Loucy (cell line): ENCODE measurements at regions not wholly inside any gene's neighbourhood (a gene's known extent, or its start where the extent isn't known, plus 50 kb on each side); places are given as distances from the start of the nearest gene placed in this dataset.

Experiments used
- H2AFZ ChIP-seq: fragments of 200-600 bp; sonication (generic); 2 replicates; pipeline ENCODE4 v1.6.0; 2016; ENCODE audit warnings: antibody characterized with exemption, mild to moderate bottlenecking, low read length, moderate library complexity
- H3F3A ChIP-seq: fragments of 200-600 bp; 2 replicates; pipeline ENCODE4 v1.6.0; 2016; ENCODE audit warnings: antibody characterized with exemption, low read depth, mild to moderate bottlenecking
- H3K27me3 ChIP-seq: fragments of 200-600 bp; sonication (generic); 2 replicates; pipeline ENCODE4 v1.6.1; 2014; ENCODE audit warnings: low read length, mild to moderate bottlenecking; ENCODE audit not compliant: insufficient read depth, poor library complexity, severe bottlenecking
- H3K36me3 ChIP-seq: fragments of 200-600 bp; sonication (generic); 2 replicates; pipeline ENCODE4 v1.6.1; 2016; ENCODE audit warnings: low read length; ENCODE audit not compliant: insufficient read depth
- H3K4me1 ChIP-seq: fragments of 200-600 bp; sonication (generic); 2 replicates; pipeline ENCODE4 v1.5.1; 2014; ENCODE audit warnings: low read length, mild to moderate bottlenecking; ENCODE audit not compliant: insufficient read depth, poor library complexity, severe bottlenecking
- H3K4me2 ChIP-seq: fragments of 200-600 bp; sonication (generic); 2 replicates; pipeline ENCODE4 v1.6.0; 2014; ENCODE audit warnings: antibody characterized with exemption, low read length, low read depth, mild to moderate bottlenecking; ENCODE audit not compliant: poor library complexity, severe bottlenecking
- H3K4me3 ChIP-seq: fragments of 200-600 bp; sonication (generic); 2 replicates; pipeline ENCODE4 v1.5.1; 2014; ENCODE audit warnings: low read length, mild to moderate bottlenecking, mixed read lengths; ENCODE audit not compliant: poor library complexity, severe bottlenecking
- H3K79me2 ChIP-seq: fragments of 200-600 bp; sonication (generic); 2 replicates; pipeline ENCODE4 v1.6.1; 2014; ENCODE audit warnings: low read length; ENCODE audit not compliant: insufficient read depth
- H3K9ac ChIP-seq: fragments of 200-600 bp; sonication (generic); 2 replicates; pipeline ENCODE4 v1.6.0; 2014; ENCODE audit warnings: mild to moderate bottlenecking, low read depth, low read length, moderate library complexity; ENCODE audit not compliant: poor library complexity, severe bottlenecking
- H3K9me2 ChIP-seq: fragments of 200-600 bp; sonication (generic); replicated peaks from 2 replicates; pipeline ENCODE4 v1.6.1; 2016; ENCODE audit warnings: low read depth, low read length, mixed read lengths
- H3K9me3 ChIP-seq: fragments of 200-600 bp; sonication (generic); 2 replicates; pipeline ENCODE4 v1.6.1; 2014; ENCODE audit warnings: mild to moderate bottlenecking, antibody characterized with exemption, low read length, low read depth; ENCODE audit not compliant: insufficient read depth
- H4K20me1 ChIP-seq: fragments of 200-600 bp; sonication (generic); 2 replicates; pipeline ENCODE4 v1.6.0; 2014; ENCODE audit warnings: antibody characterized with exemption, low read length, mild to moderate bottlenecking; ENCODE audit not compliant: insufficient read depth, poor library complexity, severe bottlenecking
- EZH2phosphoT487 ChIP-seq: fragments of 200-600 bp; IDR thresholded peaks from 2 replicates; pipeline ENCODE4 v1.6.1; 2018; ENCODE audit warnings: antibody characterized with exemption, mild to moderate bottlenecking, moderate library complexity, borderline replicate concordance
- TF ChIP-seq, protein P1 (sequence below): fragments of 200-600 bp; sonication (generic); conservative IDR thresholded peaks from 2 replicates; pipeline ENCODE4 v1.5.1; 2014; ENCODE audit warnings: mild to moderate bottlenecking, antibody characterized with exemption, low read length

DNA sequence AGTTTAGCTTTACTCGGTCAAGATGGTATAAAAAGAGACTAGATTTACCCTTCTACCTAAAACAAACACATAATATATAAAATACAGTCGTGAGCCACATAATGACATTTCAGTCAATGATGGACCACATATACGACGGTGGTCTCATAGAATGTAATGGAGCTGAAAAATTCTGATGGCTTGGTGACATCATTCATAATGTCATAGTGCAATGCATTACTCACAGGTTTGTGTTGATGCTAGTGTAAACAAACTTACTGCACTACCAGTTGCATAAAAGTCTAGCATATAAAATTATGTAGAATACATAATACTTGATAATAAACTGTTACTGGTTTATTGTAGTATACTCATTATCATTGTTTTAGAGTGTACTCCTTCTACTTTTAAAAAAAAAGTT is 115.9 kb upstream of the GDNF start:
- H3K9ac ChIP-seq = no peak overlapping the region
- peaks cover 7% of the 10 kb centered on the region; the same call in 1 of the 2 replicates for H3K9me3 ChIP-seq

DNA sequence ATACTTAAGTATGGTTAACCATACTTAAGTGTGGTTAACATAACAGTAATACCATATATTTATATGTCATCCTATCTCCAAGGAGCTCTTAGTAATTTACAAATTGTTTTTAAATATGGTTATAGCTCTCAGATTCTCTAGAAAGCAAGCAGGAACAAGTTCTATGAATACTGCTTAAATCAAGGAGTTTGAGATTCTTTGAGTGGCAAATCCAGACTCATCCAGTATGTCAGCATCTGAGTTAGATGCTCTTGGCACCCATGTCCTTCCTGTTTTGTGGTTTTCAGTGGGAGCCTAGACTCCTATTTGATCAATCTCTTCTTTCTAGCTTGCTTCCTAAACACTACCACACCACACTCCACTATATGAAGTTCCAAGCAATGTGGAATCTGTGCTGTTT is 114.7 kb upstream of the GDNF start:
- Histone ChIP-seq H3K4me1 (no peaks in the 10 kb centered on the region), H2AFZ (no peak overlapping the region), H3K9me2 (no peaks in the 10 kb centered on the region), H3K9me3 (peaks cover 7% of the 10 kb centered on the region; the same call in 1 of the 2 replicates), H3K79me2 (no peaks in the 10 kb centered on the region), H3K9ac (no peak overlapping the region), H3K27me3 (no peaks in the 10 kb centered on the region), H3F3A (no peaks in the 10 kb centered on the region), H3K4me2 (no peak overlapping the region), H4K20me1 (no peaks in the 10 kb centered on the region), H3K4me3 (no peak overlapping the region), H3K36me3 (no peaks in the 10 kb centered on the region)
- TF ChIP-seq, protein P1, sequence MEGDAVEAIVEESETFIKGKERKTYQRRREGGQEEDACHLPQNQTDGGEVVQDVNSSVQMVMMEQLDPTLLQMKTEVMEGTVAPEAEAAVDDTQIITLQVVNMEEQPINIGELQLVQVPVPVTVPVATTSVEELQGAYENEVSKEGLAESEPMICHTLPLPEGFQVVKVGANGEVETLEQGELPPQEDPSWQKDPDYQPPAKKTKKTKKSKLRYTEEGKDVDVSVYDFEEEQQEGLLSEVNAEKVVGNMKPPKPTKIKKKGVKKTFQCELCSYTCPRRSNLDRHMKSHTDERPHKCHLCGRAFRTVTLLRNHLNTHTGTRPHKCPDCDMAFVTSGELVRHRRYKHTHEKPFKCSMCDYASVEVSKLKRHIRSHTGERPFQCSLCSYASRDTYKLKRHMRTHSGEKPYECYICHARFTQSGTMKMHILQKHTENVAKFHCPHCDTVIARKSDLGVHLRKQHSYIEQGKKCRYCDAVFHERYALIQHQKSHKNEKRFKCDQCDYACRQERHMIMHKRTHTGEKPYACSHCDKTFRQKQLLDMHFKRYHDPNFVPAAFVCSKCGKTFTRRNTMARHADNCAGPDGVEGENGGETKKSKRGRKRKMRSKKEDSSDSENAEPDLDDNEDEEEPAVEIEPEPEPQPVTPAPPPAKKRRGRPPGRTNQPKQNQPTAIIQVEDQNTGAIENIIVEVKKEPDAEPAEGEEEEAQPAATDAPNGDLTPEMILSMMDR = no peak
- no peak for TF ChIP-seq EZH2phosphoT487

More for the DNA sequence above, 115.9 kb upstream of the GDNF start:
- no peaks in the 10 kb centered on the region for H3K36me3 ChIP-seq
- no peaks in the 10 kb centered on the region for H3F3A ChIP-seq
- no peaks in the 10 kb centered on the region for H3K79me2 ChIP-seq
- no peak overlapping the region for H3K4me3 ChIP-seq
- no peaks in the 10 kb centered on the region for H3K9me2 ChIP-seq
- no peaks in the 10 kb centered on the region for H3K27me3 ChIP-seq
- no peak overlapping the region for H3K4me2 ChIP-seq
- no peak overlapping the region for H2AFZ ChIP-seq
- no peaks in the 10 kb centered on the region for H4K20me1 ChIP-seq
- H3K4me1 ChIP-seq = no peaks in the 10 kb centered on the region
- TF ChIP-seq, protein P1 = no peak
- TF ChIP-seq EZH2phosphoT487 = no peak

- Histone ChIP-seq H3K4me2 (no peak overlapping the region), H3K79me2 (no peaks in the 10 kb centered on the region), H3K9me2 (no peaks in the 10 kb centered on the region), H3K9me3 (no peaks in the 10 kb centered on the region), H2AFZ (no peak overlapping the region), H3K27me3 (no peaks in the 10 kb centered on the region), H3K4me3 (no peak overlapping the region), H3K9ac (no peak overlapping the region), H3K36me3 (no peaks in the 10 kb centered on the region), H3F3A (no peaks in the 10 kb centered on the region), H4K20me1 (no peaks in the 10 kb centered on the region), H3K4me1 (no peaks in the 10 kb centered on the region)
- no peak for TF ChIP-seq EZH2phosphoT487
- TF ChIP-seq, protein P1 = no peak
These were observed 112.3 kb upstream of the GDNF start for GRCh38 chr5:37951946-37952721.
